ENCODE measurements at regions not wholly inside any gene's neighbourhood (a gene's known extent, or its start where the extent isn't known, plus 50 kb on each side); places are given as distances from the start of the nearest gene placed in this dataset.

DNA sequence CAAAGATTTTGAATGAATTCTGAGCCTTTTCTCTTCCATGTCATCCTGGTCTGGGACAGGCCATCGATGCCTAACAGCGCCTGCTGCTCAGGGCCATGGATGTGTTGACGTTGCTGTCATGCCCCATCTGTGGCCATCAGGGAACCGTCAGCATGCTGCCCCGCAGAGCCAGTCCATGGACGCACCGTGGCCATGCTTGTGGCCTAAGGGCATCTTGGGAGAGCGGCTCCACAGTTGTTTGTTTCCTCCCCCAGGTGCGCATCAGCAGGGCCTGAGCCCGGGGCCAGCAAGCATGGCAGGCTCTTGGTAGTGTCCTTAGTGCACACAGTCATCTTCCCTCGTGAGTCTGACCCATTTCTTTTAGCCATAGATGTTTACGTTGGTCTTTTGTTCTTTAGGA, 142.7 kb downstream of the VAPA start:
- DNase-seq (ENCODE audit: low spot score) (no peak), FAIRE-seq (no peak)

- DNase-seq (ENCODE audit: low spot score) (no peak), FAIRE-seq (no peak)
Measured at GRCh38 chr18:10057401-10057893, 143.6 kb downstream of the VAPA start.

GRCh38 chr18:10057894-10058791, 144.3 kb downstream of the VAPA start:
- DNase-seq (ENCODE audit: low spot score) = peak; percentile 39
- no peak for FAIRE-seq

DNA sequence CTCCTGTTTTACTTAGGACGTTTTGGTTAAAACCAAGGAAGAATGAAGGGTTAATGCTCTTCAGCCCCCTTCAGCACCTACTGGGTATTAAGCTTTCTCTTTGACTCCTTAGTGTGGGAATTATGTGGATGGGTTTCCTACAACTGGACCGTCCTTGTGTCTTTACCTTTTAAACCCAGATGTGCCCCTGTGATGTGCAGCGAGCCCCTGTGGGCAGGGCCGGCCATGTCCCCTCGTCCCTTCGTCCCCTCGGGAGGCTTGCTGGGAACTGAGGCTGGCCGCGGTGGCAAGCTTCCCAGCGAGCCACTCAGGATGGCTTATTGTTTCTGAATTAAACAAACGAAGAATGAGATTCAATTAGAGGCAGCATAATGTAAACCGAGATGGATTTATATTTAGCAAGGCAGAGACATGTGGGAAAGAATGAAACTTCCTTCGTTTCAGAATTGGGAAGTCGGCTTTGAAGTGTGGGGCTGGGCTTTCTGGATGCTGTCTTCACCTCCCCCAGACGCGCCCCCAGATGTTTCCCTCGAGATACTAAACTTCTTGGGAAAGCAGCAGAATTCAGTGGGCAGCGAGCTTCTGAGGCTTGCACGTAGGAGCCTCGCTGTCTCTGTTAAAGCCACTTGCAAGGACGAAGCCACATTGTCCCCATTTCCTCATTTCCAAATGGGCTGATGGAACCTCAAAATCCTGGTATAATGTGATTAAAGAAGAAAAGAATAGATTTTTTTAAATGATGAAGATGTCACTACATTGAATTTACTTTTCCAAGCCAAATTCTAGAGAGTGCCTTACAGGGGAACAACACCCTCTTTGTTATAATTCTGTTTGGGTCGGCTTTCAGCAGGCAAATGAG, 146.0 kb downstream of the VAPA start:
- FAIRE-seq = no peak
- DNase-seq (ENCODE audit: low spot score) = no peak

- DNase-seq (ENCODE audit: low spot score) = no peak
- no peak for FAIRE-seq
Measured at GRCh38 chr18:10060469-10060782, 146.6 kb downstream of the VAPA start.

DNA sequence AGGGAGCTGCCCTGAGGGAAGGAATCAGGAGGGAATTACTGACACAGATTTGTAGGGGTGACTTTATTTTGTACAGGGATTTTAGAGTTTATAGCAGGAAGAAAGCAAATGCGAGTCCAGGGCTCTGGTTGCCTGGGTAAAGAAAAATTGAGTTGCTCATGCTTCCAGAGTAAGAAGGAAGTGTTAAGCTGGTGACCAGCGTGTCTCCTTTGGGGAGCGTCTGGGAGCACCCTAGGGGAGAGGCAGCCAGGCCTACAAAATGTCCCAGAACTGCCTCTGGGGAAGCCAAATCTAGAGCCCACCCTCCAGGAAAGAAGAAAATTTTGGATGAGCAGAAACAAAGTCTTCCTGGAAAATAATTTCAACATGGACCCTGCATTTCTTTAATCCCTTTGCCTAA, 147.0 kb downstream of the VAPA start:
- DNase-seq (ENCODE audit: low spot score) = no peak
- no peak for FAIRE-seq

- no peak for FAIRE-seq
- DNase-seq (ENCODE audit: low spot score) = no peak
Measured at GRCh38 chr18:10061566-10062140, 147.8 kb downstream of the VAPA start.

DNA sequence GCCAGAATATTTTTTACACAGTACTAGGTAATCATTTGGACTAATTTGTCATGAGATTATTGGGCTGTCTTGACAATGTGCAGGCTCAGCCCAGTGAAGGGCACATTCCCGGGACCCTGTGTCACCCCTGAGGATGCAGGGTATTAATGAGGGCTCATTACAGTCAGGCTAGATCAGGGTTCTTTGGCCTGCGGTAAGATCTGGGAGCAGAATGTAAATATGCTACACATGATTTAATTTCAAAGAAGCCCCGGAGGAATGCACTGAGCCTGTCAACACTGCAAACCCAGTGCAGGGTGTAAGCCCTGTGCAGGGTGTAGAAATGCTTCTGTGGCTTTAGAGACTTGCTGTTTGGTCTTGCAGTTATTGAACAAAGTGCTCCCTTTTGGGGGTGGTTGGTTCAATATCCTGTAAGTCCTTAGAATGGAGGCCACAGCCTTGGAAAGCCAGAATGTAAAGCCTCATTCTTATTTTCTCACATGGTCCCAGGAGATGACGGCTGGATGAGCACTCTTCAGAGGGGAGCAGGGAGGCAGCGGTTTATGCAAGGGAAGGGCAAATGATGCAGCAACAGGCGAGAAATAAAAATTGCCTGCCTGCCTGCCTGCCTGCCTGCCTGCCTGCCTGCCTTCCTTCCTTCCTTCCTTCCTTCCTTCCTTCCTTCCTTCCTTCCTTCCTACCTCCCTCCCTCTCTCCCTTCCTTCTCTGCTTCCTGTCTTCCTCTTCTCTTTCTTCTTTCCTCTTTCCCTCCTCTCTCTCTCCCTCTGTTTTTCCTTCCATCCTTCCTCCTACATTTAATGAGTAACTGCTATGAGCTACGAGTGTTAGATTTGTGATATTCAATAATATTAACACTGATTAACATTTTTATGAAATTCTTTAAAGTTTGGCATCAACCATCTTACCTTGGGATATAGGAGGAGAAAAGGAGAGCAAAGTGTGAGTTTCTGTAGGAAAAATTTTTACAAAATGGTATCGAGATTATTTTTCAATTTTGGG, 148.8 kb downstream of the VAPA start:
- no peak for FAIRE-seq
- DNase-seq (ENCODE audit: low spot score) = no peak

DNA sequence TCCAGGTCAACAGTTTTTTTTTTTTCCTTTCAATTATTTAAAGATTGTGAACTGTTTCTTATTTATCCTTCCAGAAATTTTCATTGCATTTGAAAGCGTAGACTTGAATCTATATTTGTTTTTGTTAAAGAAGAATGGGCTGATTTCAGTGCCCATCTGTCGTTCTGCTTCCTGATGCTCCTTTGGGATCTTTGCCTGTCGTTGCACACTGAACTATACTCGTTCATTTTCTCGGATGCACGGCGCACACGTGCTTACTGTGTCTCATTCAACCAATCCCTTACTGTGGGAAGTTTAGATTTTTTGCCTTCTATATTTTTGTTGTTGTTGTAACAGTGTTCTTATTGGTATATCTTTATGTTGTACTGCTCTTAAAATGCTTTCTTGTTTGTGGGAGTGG, 149.7 kb downstream of the VAPA start:
- FAIRE-seq = no peak
- DNase-seq (ENCODE audit: low spot score) = no peak

- no peak for FAIRE-seq
- no peak for DNase-seq (ENCODE audit: low spot score)
Measured at GRCh38 chr18:10064267-10064666, 150.5 kb downstream of the VAPA start.

GRCh38 chr18:10065296-10065695, 151.5 kb downstream of the VAPA start:
- no peak for FAIRE-seq
- DNase-seq (ENCODE audit: low spot score) = no peak

GRCh38 chr18:10067670-10068659, 154.1 kb downstream of the VAPA start:
- FAIRE-seq (no peak), DNase-seq (ENCODE audit: low spot score) (no peak)

- FAIRE-seq (peak; percentile 76), DNase-seq (ENCODE audit: low spot score) (no peak)
Measured at GRCh38 chr18:10068766-10069567, 155.2 kb downstream of the VAPA start.

DNA sequence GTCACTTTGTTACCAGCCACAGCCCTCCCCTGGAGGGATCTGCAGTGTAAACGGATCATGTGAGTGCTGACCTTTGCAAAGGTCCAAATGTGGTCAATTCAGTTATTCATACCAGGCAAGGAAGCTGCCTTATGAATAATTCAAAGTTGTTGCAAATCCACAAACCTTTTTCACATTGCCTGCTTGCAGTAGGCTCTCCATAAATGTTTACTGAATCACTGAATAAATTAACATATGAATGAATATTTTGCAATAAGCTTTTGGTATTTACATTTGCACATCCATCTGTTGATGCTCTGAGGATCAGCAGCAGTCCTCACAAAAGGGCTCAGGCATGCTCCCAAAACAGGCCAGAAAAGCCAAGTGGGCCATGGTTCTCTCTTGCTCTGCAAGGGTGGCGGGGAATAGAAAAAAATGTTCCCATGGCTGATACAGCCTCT, 156.8 kb downstream of the VAPA start:
- FAIRE-seq = no peak

DNA sequence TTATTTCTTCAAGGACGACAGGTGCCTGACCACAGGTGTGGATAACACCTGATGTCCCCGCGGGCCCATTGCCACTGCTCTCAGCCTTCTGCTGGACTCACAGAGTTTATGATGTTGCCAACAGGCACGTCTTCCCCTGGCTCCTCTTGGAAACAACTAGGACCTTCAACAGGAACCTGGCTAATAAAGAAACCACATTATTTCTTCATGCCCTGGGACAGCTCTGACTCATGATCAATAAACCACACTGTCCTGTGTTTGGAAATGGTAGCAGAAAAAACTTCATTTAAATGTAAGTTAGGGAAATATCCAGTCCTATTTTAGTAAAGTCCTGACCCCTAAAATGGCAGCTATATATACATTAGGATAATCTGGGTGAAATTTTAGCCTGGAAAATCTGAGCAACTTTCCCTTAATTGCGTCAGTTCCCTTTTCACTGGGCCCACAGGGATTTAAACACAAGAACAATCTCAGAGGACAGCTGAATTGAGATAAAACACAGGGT, 158.9 kb downstream of the VAPA start:
- DNase-seq (ENCODE audit: low spot score) = peak; percentile 42
- peak; percentile 27 for FAIRE-seq

More for the DNA sequence above, 156.8 kb downstream of the VAPA start:
- no peak for DNase-seq (ENCODE audit: low spot score)

DNA sequence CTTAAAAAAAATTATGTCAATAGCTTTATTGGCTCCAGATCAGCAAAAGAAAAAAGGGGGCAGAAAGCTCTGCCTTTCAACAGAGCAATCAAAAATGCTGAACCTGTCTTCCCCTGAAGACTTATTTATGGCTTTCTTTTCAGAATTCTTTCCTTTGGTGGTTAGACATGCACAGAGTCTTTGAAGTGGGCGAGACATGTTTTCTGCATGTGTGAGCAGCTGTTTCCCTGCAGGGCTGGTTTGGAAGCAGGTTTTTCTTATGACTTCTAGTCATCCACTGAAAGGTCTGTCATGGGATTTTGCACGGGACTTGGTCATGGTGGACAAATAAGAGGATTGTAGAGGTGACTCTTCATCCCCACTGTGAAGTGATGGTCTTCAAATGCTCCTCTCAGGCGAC, 160.3 kb downstream of the VAPA start:
- no peak for DNase-seq (ENCODE audit: low spot score)
- no peak for FAIRE-seq

GRCh38 chr18:10074728-10075127, 160.9 kb downstream of the VAPA start:
- FAIRE-seq = peak; percentile 87

GRCh38 chr18:10076502-10077030, 162.8 kb downstream of the VAPA start:
- no peak for FAIRE-seq
- no peak for DNase-seq (ENCODE audit: low spot score)

More at GRCh38 chr18:10074728-10075127, 160.9 kb downstream of the VAPA start:
- DNase-seq (ENCODE audit: low spot score) = no peak

Measured in urothelium cell line (cell line).